Ascending aorta (tissue), 2 donors: ENCODE measurements at regions not wholly inside any gene's neighbourhood (a gene's known extent, or its start where the extent isn't known, plus 50 kb on each side); places are given as distances from the start of the nearest gene placed in this dataset.

Experiments used
- DNase-seq, 2 donors: peaks; one replicate each; pipeline ENCODE4 v3.0.0-alpha.2; 2019; ENCODE audit warnings: low spot score in 2 of 2
- H3K27ac ChIP-seq, 2 donors: fragments of 200-600 bp; sonication (generic); one replicate each; pipeline ENCODE4 v1.5.1; 2016 to 2017; ENCODE audit warnings: mild to moderate bottlenecking in 1 of 2
- H3K27me3 ChIP-seq: fragments of 200-600 bp; sonication (generic); one replicate; pipeline ENCODE4 v1.5.1; 2017
- H3K36me3 ChIP-seq, 2 donors: fragments of 200-600 bp; sonication (generic); one replicate each; pipeline ENCODE4 v1.5.1; 2016
- H3K4me1 ChIP-seq, 2 donors: fragments of 200-600 bp; sonication (generic); one replicate each; pipeline ENCODE4 v1.5.1; 2016 to 2017; ENCODE audit warnings: mild to moderate bottlenecking in 1 of 2
- H3K4me3 ChIP-seq, 2 donors: fragments of 200-600 bp; sonication (generic); one replicate each; pipeline ENCODE4 v1.5.1; 2016 to 2017; ENCODE audit warnings: mild to moderate bottlenecking in 1 of 2
- H3K9me3 ChIP-seq, 2 donors: fragments of 200-600 bp; sonication (generic); one replicate each; pipeline ENCODE4 v1.5.1; 2016
- intact Hi-C: fragments of 100-400 bp; cut with DNase I; formaldehyde crosslinking; loops from one replicate; pipeline ENCODE4 v1.15.1; 2023
- TF ChIP-seq, protein P1 (sequence below), 3 experiments: fragments of 200-600 bp in 2 of 3; fragments of 450-650 bp in 1 of 3; sonication (generic) in 2 of 3; IDR thresholded peaks; one replicate each; pipeline ENCODE4 v1.5.1; 2016 to 2019; ENCODE audit warnings: antibody characterized with exemption in 3 of 3, mild to moderate bottlenecking in 1 of 3, moderate library complexity in 1 of 3

DNA sequence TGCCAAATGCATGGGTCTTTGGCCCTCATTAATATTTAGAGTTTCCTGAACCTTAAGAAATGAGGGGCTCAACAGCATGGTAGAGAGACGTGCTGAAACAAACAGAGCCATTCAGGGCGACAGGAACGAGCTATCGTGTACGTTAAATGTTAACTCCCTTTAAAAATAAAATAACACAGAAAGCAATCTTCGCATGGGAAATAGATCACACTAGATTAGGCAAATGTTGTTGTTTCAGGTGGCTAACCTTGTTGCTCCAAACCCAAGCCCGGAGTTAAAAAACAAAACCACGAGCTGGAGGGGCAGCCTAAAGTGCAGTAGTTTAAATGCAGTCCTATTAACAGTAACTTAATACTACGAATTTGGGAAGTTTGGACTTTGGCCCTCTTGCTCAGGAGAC, 177.4 kb upstream of the TRIB2 start:
- TF ChIP-seq, protein P1, sequence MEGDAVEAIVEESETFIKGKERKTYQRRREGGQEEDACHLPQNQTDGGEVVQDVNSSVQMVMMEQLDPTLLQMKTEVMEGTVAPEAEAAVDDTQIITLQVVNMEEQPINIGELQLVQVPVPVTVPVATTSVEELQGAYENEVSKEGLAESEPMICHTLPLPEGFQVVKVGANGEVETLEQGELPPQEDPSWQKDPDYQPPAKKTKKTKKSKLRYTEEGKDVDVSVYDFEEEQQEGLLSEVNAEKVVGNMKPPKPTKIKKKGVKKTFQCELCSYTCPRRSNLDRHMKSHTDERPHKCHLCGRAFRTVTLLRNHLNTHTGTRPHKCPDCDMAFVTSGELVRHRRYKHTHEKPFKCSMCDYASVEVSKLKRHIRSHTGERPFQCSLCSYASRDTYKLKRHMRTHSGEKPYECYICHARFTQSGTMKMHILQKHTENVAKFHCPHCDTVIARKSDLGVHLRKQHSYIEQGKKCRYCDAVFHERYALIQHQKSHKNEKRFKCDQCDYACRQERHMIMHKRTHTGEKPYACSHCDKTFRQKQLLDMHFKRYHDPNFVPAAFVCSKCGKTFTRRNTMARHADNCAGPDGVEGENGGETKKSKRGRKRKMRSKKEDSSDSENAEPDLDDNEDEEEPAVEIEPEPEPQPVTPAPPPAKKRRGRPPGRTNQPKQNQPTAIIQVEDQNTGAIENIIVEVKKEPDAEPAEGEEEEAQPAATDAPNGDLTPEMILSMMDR (IDR thresholded peaks at IDR 0.05): no peak
- no peaks in the 10 kb centered on the region for H3K27me3 ChIP-seq
- H3K27ac ChIP-seq: no peak overlapping the region

DNA sequence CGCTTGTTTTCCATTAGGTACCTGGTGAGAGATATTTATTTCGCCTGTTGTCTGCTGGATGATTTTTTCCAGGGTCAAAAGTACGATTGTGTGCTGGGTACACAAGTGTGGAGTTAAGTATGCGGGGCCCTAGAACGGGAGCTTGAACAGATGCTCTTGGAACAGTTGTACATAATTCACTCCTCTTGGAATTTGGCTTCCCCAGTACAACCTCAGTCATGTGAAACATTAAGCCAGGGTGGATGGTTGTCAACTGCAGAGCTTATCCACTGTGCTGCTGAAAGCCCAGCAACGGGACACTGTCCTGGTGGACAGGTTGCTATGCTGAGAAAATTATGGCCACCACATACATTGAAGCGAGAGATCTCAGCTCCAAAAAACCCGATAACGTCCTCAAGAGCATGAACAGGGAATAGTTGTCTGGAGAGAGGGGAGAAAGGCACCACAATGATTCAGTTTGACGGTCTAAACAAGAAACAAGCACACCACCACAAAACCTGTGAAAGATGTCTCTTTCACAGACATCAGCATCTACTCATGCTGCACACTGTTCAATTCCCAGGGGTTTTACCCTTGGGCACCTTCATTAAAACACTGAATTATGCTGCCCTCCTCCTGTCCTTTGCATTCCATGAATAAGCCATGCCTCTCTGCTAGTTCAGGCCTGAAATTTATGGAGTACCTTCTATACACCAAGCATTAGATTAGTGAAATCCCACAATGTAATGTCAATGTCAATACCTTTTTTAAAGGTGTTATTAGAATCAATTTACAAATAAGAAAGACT, 176.8 kb upstream of the TRIB2 start:
- TF ChIP-seq, protein P1 (IDR thresholded peaks at IDR 0.05): no peak
- Histone ChIP-seq H3K36me3 (no peaks in the 10 kb centered on the region), H3K9me3 (no peaks in the 10 kb centered on the region), H3K4me1 (peaks cover 3 to 18% of the 10 kb centered on the region in 2 donors), H3K27me3 (no peaks in the 10 kb centered on the region), H3K4me3 (no peak overlapping the region), H3K27ac (no peak overlapping the region)
- DNase-seq: no peak
- intact Hi-C loops: loop anchor here (10.0 kb wide), 1 partner anchor 395 kb away; no protein-coding TSS in a partner anchor

More for the DNA sequence above, 177.4 kb upstream of the TRIB2 start:
- no peaks in the 10 kb centered on the region for H3K36me3 ChIP-seq
- DNase-seq: no peak
- H3K4me1 ChIP-seq: peaks cover 3 to 22% of the 10 kb centered on the region in 2 donors
- H3K4me3 ChIP-seq: no peak overlapping the region
- intact Hi-C loops: loop anchor here (10.0 kb wide), 1 partner anchor 395 kb away; no protein-coding TSS in a partner anchor
- H3K9me3 ChIP-seq: no peaks in the 10 kb centered on the region

DNA sequence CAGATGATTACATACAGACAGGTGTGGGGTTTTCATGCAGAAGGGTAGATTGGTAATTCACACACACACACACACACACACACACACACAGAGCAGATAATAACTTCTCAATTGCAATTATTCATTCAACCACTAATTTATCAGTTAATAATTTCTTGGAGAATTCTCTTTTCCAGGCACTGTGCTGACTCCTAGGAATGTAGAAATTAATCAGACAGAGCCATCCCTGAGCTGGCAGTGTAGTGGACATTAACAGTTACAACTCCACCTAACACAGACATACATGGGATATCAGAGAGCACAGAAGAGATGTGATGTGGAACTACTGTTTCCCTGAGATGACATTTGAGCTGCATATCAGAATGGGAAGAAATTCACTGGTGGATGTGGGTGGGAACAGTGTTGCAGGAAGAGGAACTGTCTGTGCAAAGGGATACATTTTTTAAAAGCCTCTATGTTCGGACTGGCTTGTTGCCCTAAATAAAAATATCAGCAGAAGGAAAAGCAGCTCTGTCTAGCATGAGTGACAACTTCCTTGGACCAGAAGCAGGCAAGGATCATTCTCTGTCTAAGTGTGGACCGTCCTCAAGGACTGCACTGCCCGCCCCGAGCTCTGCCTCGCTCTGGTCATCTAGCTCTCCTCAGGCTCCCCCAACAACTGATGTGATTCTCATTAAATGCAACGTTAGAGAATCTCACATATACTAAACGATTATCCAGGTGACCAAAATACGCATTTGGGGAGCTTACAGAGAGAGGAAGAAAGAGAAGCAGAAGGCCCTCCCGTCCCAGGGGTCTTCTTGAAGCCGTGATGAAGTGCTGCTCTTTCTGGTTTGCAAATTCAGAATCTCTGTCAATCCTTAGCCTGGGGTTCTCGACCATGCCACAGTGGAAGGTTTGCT, 173.4 kb upstream of the TRIB2 start:
- H3K4me1 ChIP-seq: no peaks in the 10 kb centered on the region
- H3K36me3 ChIP-seq: no peaks in the 10 kb centered on the region
- H3K27ac ChIP-seq: no peak overlapping the region
- H3K27me3 ChIP-seq: no peaks in the 10 kb centered on the region
- intact Hi-C loops: no loop called here
- DNase-seq: no peak
- no peaks in the 10 kb centered on the region for H3K9me3 ChIP-seq
- H3K4me3 ChIP-seq: no peak overlapping the region
- TF ChIP-seq, protein P1 (IDR thresholded peaks at IDR 0.05): no peak

DNA sequence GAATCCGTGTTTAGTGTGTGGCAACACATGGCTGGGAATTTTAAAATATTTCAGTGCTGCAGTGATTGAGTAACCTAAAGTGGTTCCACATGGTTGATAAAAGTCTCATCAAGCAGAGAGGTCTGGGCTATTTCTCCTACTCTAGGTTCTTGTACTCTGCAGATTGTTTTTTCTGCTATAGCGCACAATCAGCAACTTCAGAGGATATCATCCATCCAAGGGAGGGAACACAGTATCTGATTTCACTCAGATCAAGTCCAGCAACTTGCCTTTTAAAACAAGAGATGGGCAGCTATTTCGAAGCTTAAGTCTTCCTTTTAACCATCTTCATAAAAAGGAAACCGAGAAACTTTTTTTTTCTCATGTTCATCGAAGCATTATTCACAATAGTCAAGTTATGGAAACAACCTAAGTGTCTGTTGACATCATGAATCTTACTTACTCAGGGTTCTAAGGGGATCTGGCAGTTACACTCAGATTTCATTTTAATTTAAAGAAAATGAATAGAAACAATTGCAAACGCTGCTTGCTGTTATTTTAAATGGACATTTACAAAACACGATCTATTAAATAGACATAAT, 172.7 kb upstream of the TRIB2 start:
- no peak for DNase-seq
- H3K9me3 ChIP-seq: no peaks in the 10 kb centered on the region
- intact Hi-C loops: no loop called here
- H3K4me3 ChIP-seq: no peak overlapping the region
- peaks cover 0 to 2% of the 10 kb centered on the region in 2 donors for H3K4me1 ChIP-seq
- H3K27ac ChIP-seq: no peak overlapping the region
- TF ChIP-seq, protein P1 (IDR thresholded peaks at IDR 0.05): no peak
- no peaks in the 10 kb centered on the region for H3K27me3 ChIP-seq
- H3K36me3 ChIP-seq: no peaks in the 10 kb centered on the region

DNA sequence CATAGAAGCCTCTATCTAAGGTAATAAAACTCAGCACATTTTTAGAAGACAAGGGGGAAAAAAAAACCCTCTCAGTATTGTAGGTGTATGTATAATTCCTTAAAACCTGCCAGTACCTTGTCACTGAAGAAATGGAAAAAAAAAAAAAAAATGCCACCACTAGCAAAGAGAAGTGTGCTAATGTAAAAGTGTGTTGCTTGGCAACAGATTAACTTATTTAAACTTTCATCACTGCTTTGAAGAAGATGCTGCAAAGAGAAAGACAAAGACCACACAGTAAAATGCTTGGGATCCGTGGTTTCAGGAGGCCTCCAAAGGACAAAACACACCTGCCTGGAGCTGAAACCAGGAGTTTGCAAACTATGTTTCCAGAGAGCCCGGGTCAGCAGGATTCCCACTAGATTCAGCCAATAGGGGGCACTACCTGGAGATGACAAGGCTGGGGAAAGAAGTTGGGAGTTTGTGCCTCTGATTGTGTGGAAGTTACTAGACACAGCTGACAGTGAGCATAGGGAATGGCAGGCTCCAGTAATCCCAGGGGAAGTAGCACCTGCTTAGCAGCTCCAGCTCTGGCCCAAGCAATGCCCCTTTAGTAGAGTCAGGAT, 169.1 kb upstream of the TRIB2 start:
- intact Hi-C loops: no loop called here
- no peaks in the 10 kb centered on the region for H3K36me3 ChIP-seq
- TF ChIP-seq, protein P1 (IDR thresholded peaks at IDR 0.05): no peak

More for the DNA sequence above, 169.1 kb upstream of the TRIB2 start:
- Histone ChIP-seq H3K4me3 (no peak overlapping the region), H3K4me1 (peaks cover 0 to 2% of the 10 kb centered on the region in 2 donors), H3K9me3 (no peaks in the 10 kb centered on the region), H3K27me3 (no peaks in the 10 kb centered on the region), H3K27ac (no peak overlapping the region)
- DNase-seq: no peak
